Esophagus squamous epithelium (tissue), 4 donors: ENCODE measurements at regions not wholly inside any gene's neighbourhood (a gene's known extent, or its start where the extent isn't known, plus 50 kb on each side); places are given as distances from the start of the nearest gene placed in this dataset.

ENCODE experiments used
- CTCF ChIP-seq, 6 experiments: fragments of 450-650 bp in 4 of 6; fragments of 200-600 bp in 2 of 6; sonication (generic) in 2 of 6; IDR thresholded peaks; one replicate each; pipeline ENCODE4 v1.5.1; 2016 to 2019; ENCODE audit warnings: antibody characterized with exemption in 6 of 6, mild to moderate bottlenecking in 4 of 6, moderate library complexity in 4 of 6
- POLR2A ChIP-seq, 4 donors: fragments of 450-650 bp; IDR thresholded peaks; one replicate each; pipeline ENCODE4 v1.6.1; 2017; ENCODE audit warnings: antibody characterized with exemption in 4 of 4, mild to moderate bottlenecking in 4 of 4, moderate library complexity in 3 of 4

- no peak for TF ChIP-seq CTCF (IDR thresholded peaks at IDR 0.05)
- no peak for TF ChIP-seq POLR2A (IDR thresholded peaks at IDR 0.05)
Measured at GRCh38 chr14:25846246-25846645, 751.6 kb downstream of the NOVA1 start.
